GM12892 (cell line): ENCODE measurements at regions not wholly inside any gene's neighbourhood (a gene's known extent, or its start where the extent isn't known, plus 50 kb on each side); places are given as distances from the start of the nearest gene placed in this dataset.

ENCODE experiments used
- POLR2A ChIP-seq: IDR thresholded peaks from 2 replicates; pipeline ENCODE4 v1.6.1; 2011; ENCODE audit warnings: low read depth, low read length, control low read depth
- POLR2AphosphoS5 ChIP-seq: IDR thresholded peaks from 2 replicates; pipeline ENCODE4 v1.6.1; 2011; ENCODE audit warnings: low read depth, low read length, control low read depth

DNA sequence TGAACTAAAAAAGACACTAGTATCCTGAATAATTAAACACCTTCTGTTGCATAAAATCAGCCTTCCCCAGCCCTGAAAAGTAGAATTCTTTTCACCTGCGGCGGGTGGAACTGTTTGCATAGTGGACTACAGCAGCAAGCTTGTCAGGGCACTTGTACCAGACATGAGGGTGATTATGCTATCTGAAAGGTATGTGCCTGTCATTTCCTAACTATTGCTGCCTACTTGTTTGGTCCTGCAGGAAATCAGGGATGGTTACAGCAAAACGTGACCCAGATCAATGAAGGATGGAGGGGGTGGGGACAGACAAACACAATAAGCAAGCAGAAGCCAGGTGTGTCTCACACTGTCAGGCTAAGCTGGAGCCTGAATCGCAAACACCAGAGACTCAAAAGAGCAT lies 385.6 kb downstream of the MLLT3 start:
- TF ChIP-seq POLR2A (no peak), POLR2AphosphoS5 (no peak)
